ENCODE measurements at regions not wholly inside any gene's neighbourhood (a gene's known extent, or its start where the extent isn't known, plus 50 kb on each side); places are given as distances from the start of the nearest gene placed in this dataset.

DNA sequence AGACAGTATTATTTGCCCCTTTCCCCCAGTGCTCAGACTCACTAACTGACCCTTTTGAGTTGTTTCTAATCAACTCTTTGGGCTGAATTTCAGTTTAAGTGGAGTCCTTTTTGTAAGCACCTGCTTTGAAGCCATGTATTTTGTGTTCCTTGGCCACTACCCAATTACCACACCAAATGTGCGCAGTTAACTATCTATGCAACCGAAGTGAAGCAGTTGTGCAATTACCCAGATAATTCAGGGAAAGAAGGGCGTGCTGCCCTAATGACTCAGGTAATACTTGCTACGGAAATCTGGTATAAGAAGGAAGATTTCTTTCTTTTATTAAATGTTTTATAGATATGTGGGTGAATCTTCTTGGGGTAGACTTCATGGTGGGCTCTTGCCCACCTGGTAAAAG lies 371.9 kb upstream of the TBL1XR1 start:
- DNase-seq (ENCODE audit: low read depth), result no peak
- H3K4me3 ChIP-seq (ENCODE audit: low read depth, low read length), result no peak overlapping the region
- TF ChIP-seq POLR2A (IDR thresholded peaks at IDR 0.05; ENCODE audit: extremely low read depth, insufficient read length), result no peak
- TF ChIP-seq, protein P1, sequence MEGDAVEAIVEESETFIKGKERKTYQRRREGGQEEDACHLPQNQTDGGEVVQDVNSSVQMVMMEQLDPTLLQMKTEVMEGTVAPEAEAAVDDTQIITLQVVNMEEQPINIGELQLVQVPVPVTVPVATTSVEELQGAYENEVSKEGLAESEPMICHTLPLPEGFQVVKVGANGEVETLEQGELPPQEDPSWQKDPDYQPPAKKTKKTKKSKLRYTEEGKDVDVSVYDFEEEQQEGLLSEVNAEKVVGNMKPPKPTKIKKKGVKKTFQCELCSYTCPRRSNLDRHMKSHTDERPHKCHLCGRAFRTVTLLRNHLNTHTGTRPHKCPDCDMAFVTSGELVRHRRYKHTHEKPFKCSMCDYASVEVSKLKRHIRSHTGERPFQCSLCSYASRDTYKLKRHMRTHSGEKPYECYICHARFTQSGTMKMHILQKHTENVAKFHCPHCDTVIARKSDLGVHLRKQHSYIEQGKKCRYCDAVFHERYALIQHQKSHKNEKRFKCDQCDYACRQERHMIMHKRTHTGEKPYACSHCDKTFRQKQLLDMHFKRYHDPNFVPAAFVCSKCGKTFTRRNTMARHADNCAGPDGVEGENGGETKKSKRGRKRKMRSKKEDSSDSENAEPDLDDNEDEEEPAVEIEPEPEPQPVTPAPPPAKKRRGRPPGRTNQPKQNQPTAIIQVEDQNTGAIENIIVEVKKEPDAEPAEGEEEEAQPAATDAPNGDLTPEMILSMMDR (IDR thresholded peaks at IDR 0.05; ENCODE audit: low read depth, low read length), result no peak
- TF ChIP-seq, protein P2, sequence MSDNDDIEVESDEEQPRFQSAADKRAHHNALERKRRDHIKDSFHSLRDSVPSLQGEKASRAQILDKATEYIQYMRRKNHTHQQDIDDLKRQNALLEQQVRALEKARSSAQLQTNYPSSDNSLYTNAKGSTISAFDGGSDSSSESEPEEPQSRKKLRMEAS (IDR thresholded peaks at IDR 0.05; ENCODE audit: low read depth, low read length), result no peak
- no peak for TF ChIP-seq MYC (IDR thresholded peaks at IDR 0.05; ENCODE audit: low read depth, low read length)

DNA sequence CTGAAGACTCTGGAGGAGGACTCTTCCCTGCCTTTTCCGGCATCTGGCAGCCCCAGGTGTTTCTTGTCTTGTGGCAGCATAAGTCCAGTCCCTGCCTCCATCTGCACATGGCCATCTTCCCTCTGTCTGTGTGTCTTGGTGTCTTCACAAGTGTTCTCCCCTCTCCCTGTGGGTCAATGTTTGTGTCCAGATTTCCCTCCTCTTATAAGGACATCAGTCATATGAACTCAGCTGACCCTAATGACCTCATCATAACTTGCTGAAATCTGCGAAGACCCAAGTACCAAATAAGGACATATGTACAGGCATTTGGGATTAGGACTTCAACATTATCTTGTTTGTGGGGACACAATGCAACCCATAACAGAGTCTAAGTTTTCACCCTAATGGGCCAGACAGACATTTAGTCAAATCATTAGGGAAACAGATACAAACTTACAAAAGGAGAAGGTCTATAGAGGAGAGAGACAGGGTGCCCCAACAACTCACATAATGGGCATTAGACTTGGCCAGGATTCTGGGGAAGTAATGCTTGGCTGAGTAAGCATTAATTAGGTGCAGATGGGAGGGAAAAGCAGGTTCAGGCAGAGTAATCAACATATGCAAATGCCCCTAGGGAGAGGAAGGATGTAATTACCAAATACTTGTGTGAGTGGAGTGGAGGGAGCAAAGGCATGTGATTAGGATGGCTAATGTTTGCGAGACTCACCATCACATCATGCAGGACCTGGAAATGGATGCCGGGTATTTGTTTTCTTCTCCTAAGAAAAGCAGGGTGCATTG lies 372.8 kb upstream of the TBL1XR1 start:
- H3K4me3 ChIP-seq (ENCODE audit: low read depth, low read length), result no peak overlapping the region
- DNase-seq (ENCODE audit: low read depth), result no peak
- TF ChIP-seq, protein P1 (IDR thresholded peaks at IDR 0.05; ENCODE audit: low read depth, low read length), result no peak
- TF ChIP-seq, protein P2 (IDR thresholded peaks at IDR 0.05; ENCODE audit: low read depth, low read length), result no peak
- TF ChIP-seq POLR2A (IDR thresholded peaks at IDR 0.05; ENCODE audit: extremely low read depth, insufficient read length) (no peak), MYC (IDR thresholded peaks at IDR 0.05; ENCODE audit: low read depth, low read length) (no peak)

DNA sequence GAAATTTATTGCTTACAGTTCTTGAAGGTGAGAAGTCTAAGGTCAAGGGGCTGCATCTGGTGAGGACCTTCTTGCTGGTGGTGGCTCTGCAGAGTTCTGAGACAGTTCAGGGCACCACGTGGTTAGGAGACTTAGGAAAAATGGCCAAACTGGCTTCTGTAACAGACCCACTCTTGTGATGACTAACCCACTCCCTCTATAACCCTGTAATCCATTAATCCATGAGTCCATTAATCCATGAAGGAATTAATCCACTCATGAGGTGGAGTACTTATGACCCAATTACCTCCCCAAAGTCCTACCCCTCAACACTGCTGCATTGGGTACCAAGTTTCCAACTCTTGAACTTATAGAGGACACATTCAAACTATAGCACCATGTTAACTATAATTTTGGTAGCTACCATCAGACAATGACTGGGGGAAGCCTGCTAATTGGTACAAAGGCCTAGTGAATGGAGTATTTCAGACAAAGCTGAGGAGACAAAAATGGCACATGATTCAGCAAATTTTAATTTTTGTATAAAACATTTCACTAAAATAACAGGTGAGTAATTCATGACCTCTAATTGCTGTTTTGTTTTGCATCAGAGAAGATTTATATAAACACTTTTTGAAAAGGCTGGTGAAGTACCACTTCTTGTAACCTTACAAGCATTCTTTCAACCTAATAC lies 374.1 kb upstream of the TBL1XR1 start:
- TF ChIP-seq, protein P2 (IDR thresholded peaks at IDR 0.05; ENCODE audit: low read depth, low read length), result no peak
- TF ChIP-seq, protein P1 (IDR thresholded peaks at IDR 0.05; ENCODE audit: low read depth, low read length), result no peak
- TF ChIP-seq POLR2A (IDR thresholded peaks at IDR 0.05; ENCODE audit: extremely low read depth, insufficient read length) (no peak), MYC (IDR thresholded peaks at IDR 0.05; ENCODE audit: low read depth, low read length) (no peak)
- DNase-seq (ENCODE audit: low read depth), result no peak
- no peak overlapping the region for H3K4me3 ChIP-seq (ENCODE audit: low read depth, low read length)

DNA sequence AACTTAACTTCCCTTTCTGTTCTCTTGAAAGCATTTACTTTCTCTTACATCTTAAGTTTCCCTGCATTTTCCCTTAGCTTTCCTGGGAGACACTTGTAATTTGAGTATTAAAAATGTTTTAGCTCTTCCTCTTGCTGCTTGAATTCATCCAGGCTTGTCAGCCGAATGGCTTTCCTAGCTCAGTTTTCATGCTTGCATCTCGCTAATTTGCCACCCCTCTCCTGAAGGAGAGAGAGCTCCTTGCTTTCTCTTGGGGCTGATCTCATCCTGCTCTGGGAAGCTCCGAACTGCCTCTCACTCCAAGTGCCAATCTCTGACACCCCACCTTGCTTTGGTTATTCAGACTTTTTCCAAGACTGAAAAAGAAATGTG lies 374.6 kb upstream of the TBL1XR1 start:
- H3K4me3 ChIP-seq (ENCODE audit: low read depth, low read length), result no peak overlapping the region
- TF ChIP-seq POLR2A (IDR thresholded peaks at IDR 0.05; ENCODE audit: extremely low read depth, insufficient read length), result no peak
- TF ChIP-seq, protein P1 (IDR thresholded peaks at IDR 0.05; ENCODE audit: low read depth, low read length), result no peak
- TF ChIP-seq, protein P2 (IDR thresholded peaks at IDR 0.05; ENCODE audit: low read depth, low read length), result no peak
- no peak for TF ChIP-seq MYC (IDR thresholded peaks at IDR 0.05; ENCODE audit: low read depth, low read length)
- no peak for DNase-seq (ENCODE audit: low read depth)

DNA sequence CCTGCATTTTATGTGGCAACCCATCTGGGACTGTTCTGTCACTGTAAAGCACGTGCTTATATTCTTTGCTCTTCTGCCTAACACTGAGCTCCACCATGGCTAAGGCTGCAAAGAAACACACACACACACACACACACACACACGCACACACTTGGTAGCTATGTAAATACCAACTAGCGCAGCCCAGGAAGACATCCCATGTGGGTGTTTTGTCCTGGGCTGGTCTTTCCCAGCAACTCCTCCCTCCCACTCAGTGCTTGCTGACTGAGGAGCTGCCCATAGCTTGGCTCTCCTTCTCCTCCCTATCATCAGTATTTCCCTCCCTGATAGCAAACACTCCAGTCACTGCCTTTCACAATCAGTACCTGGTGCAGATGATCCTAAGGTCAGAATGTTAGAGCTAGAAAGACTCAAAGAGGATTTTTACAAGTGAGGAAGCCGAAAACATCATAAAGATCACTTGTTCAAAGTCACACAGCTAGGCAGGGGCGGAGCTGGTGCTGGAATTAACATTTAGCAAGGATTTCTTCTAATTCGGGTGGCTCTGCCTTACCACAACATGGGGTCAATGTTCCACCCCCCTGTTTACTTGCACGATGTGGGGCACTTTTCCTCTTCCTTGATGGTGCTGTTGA lies 377.1 kb upstream of the TBL1XR1 start:
- DNase-seq (ENCODE audit: low read depth), result no peak
- TF ChIP-seq POLR2A (IDR thresholded peaks at IDR 0.05; ENCODE audit: extremely low read depth, insufficient read length) (no peak), MYC (IDR thresholded peaks at IDR 0.05; ENCODE audit: low read depth, low read length) (no peak)
- TF ChIP-seq, protein P2 (IDR thresholded peaks at IDR 0.05; ENCODE audit: low read depth, low read length), result no peak
- TF ChIP-seq, protein P1 (IDR thresholded peaks at IDR 0.05; ENCODE audit: low read depth, low read length), result no peak
- no peak overlapping the region for H3K4me3 ChIP-seq (ENCODE audit: low read depth, low read length)
